WTC11 (cell line): ENCODE measurements at regions not wholly inside any gene's neighbourhood (a gene's known extent, or its start where the extent isn't known, plus 50 kb on each side); places are given as distances from the start of the nearest gene placed in this dataset.

Source experiments
- ATAC-seq: fragments of 200-7000 bp; cut with Tn5 transposase; 2 replicates; pipeline ENCODE4 v1.10.0; 2021; ENCODE audit warnings: mild to moderate bottlenecking, moderate library complexity
- CTCF ChIA-PET: fragments of 300-600 bp; sonication (Branson Sonifier 250); formaldehyde crosslinking; loops from one replicate; lab custom pipeline; 2021; ENCODE audit warnings: antibody characterized with exemption; lab: Charles Lee
- POLR2A ChIA-PET: fragments of 350-600 bp; sonication (Branson Sonifier 250); formaldehyde crosslinking; loops from one replicate; lab custom pipeline; 2021; ENCODE audit warnings: antibody characterized with exemption; lab: Charles Lee
- DNase-seq: peaks from one replicate; pipeline ENCODE4 v3.0.0; 2021; ENCODE audit warnings: low spot score
- H3K27ac Mint-ChIP-seq: 2 replicates; pipeline ENCODE4 v1.8.0; 2021; ENCODE audit warnings: mixed read lengths
- H3K27me3 Mint-ChIP-seq: 2 replicates; pipeline ENCODE4 v1.8.0; 2021; ENCODE audit warnings: low read depth, mild to moderate bottlenecking, moderate library complexity, mixed read lengths
- H3K36me3 Mint-ChIP-seq: 2 replicates; pipeline ENCODE4 v1.8.0; 2021; ENCODE audit warnings: mixed read lengths
- H3K4me1 Mint-ChIP-seq: 2 replicates; pipeline ENCODE4 v1.8.0; 2022; ENCODE audit warnings: mixed read lengths
- H3K4me3 Mint-ChIP-seq: 2 replicates; pipeline ENCODE4 v1.8.0; 2021; ENCODE audit warnings: mild to moderate bottlenecking, moderate library complexity, mixed read lengths
- H3K9me3 Mint-ChIP-seq: 2 replicates; pipeline ENCODE4 v1.8.0; 2021; ENCODE audit warnings: mixed read lengths
- AFF4 ChIP-seq: sonication (generic); formaldehyde crosslinking; IDR thresholded peaks from 2 replicates; pipeline ENCODE4 v1.8.1; 2023; ENCODE audit warnings: mild to moderate bottlenecking, missing genetic modification reagents, borderline replicate concordance
- CBFB ChIP-seq: sonication (generic); formaldehyde crosslinking; IDR thresholded peaks from 2 replicates; pipeline ENCODE4 v1.8.1; 2022; ENCODE audit warnings: mild to moderate bottlenecking, low read depth, missing genetic modification reagents
- E2F1 ChIP-seq: sonication (generic); formaldehyde crosslinking; IDR thresholded peaks from 2 replicates; pipeline ENCODE4 v1.8.0; 2022; ENCODE audit warnings: mild to moderate bottlenecking, missing genetic modification reagents
- FOXJ3 ChIP-seq: sonication (generic); formaldehyde crosslinking; IDR thresholded peaks from 2 replicates; pipeline ENCODE4 v1.9.0; 2021; ENCODE audit warnings: missing genetic modification reagents, mild to moderate bottlenecking, borderline replicate concordance
- GABPB1 ChIP-seq: sonication (generic); formaldehyde crosslinking; IDR thresholded peaks from 2 replicates; pipeline ENCODE4 v1.8.1; 2023; ENCODE audit warnings: mild to moderate bottlenecking, missing genetic modification reagents
- IRF2 ChIP-seq: sonication (generic); formaldehyde crosslinking; IDR thresholded peaks from 2 replicates; pipeline ENCODE4 v1.8.0; 2022; ENCODE audit warnings: low read depth, missing genetic modification reagents, borderline replicate concordance
- JAZF1 ChIP-seq: fragments of 250-450 bp; sonication (Bioruptor Pico); IDR thresholded peaks from 2 replicates; pipeline ENCODE4 v1.9.0; 2021; ENCODE audit warnings: moderate library complexity, mild to moderate bottlenecking, inconsistent platforms
- MXD4 ChIP-seq: fragments of 250-450 bp; sonication (Bioruptor Pico); IDR thresholded peaks from 2 replicates; pipeline ENCODE4 v1.8.0; 2021; ENCODE audit warnings: mild to moderate bottlenecking, moderate library complexity, borderline replicate concordance
- NFE2L1 ChIP-seq: sonication (generic); formaldehyde crosslinking; IDR thresholded peaks from 2 replicates; pipeline ENCODE4 v1.8.1; 2023; ENCODE audit warnings: missing genetic modification reagents
- NFYB ChIP-seq: sonication (generic); formaldehyde crosslinking; conservative IDR thresholded peaks from 2 replicates; pipeline ENCODE4 v1.8.0; 2022; ENCODE audit warnings: low read depth, missing genetic modification reagents
- PRDM15 ChIP-seq: sonication (generic); formaldehyde crosslinking; IDR thresholded peaks from 2 replicates; pipeline ENCODE4 v1.8.0; 2022; ENCODE audit warnings: missing genetic modification reagents
- TEAD4 ChIP-seq: sonication (generic); formaldehyde crosslinking; IDR thresholded peaks from 2 replicates; pipeline ENCODE4 v1.8.0; 2022; ENCODE audit warnings: mild to moderate bottlenecking, missing genetic modification reagents
- USF1 ChIP-seq: sonication (generic); formaldehyde crosslinking; IDR thresholded peaks from 2 replicates; pipeline ENCODE4 v1.8.0; 2022; ENCODE audit warnings: mild to moderate bottlenecking, missing genetic modification reagents
- ZMAT4 ChIP-seq: fragments of 250-450 bp; sonication (Bioruptor Pico); IDR thresholded peaks from 2 replicates; pipeline ENCODE4 v1.9.0; 2021; ENCODE audit warnings: mild to moderate bottlenecking
- ZNF263 ChIP-seq: sonication (generic); formaldehyde crosslinking; IDR thresholded peaks from 2 replicates; pipeline ENCODE4 v1.8.1; 2022; ENCODE audit warnings: low read depth, mild to moderate bottlenecking, moderate library complexity, missing genetic modification reagents
- ZNF396 ChIP-seq: fragments of 250-450 bp; sonication (Bioruptor Pico); IDR thresholded peaks from 2 replicates; pipeline ENCODE4 v1.8.0; 2021; ENCODE audit warnings: mild to moderate bottlenecking, moderate library complexity, borderline replicate concordance
- TF ChIP-seq, protein P1 (sequence below): sonication (generic); formaldehyde crosslinking; conservative IDR thresholded peaks from 2 replicates; pipeline ENCODE4 v1.8.1; 2023; ENCODE audit warnings: mild to moderate bottlenecking, low read depth, missing genetic modification reagents, moderate library complexity

- TF ChIP-seq AFF4 (CRISPR knock-in tag) = no peak
- no peak for TF ChIP-seq MXD4 (CRISPR knock-in tag)
- TF ChIP-seq JAZF1 = no peak
- TF ChIP-seq NFE2L1 (CRISPR knock-in tag) = no peak
- no peak for TF ChIP-seq GABPB1 (CRISPR knock-in tag)
- TF ChIP-seq NFYB = no peak
- TF ChIP-seq IRF2 (CRISPR knock-in tag) = no peak
- TF ChIP-seq, all 79 proteins: peak for 0
Measured at GRCh38 chr20:7773511-7773910, 166.7 kb downstream of the HAO1 start (continued).

GRCh38 chr20:7775072-7775471 is 165.2 kb downstream of the HAO1 start:
- H3K27ac Mint-ChIP-seq = no peak overlapping the region
- ATAC-seq = no peak
- no peak overlapping the region for H3K4me3 Mint-ChIP-seq
- H3K27me3 Mint-ChIP-seq = no peaks in the 10 kb centered on the region
- peaks cover 9% of the 10 kb centered on the region for H3K4me1 Mint-ChIP-seq
- CTCF ChIA-PET = no interaction called here
- peaks cover 61% of the 10 kb centered on the region for H3K9me3 Mint-ChIP-seq
- DNase-seq = no peak
- TF ChIP-seq ZNF396 (CRISPR knock-in tag) (no peak), E2F1 (CRISPR knock-in tag) (no peak), PRDM15 (CRISPR knock-in tag) (no peak), ZNF263 (CRISPR knock-in tag) (no peak), FOXJ3 (no peak), TEAD4 (CRISPR knock-in tag) (no peak), USF1 (no peak), NFYB (no peak), ZMAT4 (CRISPR knock-in tag) (no peak), CBFB (CRISPR knock-in tag) (no peak)
- TF ChIP-seq, protein P1, sequence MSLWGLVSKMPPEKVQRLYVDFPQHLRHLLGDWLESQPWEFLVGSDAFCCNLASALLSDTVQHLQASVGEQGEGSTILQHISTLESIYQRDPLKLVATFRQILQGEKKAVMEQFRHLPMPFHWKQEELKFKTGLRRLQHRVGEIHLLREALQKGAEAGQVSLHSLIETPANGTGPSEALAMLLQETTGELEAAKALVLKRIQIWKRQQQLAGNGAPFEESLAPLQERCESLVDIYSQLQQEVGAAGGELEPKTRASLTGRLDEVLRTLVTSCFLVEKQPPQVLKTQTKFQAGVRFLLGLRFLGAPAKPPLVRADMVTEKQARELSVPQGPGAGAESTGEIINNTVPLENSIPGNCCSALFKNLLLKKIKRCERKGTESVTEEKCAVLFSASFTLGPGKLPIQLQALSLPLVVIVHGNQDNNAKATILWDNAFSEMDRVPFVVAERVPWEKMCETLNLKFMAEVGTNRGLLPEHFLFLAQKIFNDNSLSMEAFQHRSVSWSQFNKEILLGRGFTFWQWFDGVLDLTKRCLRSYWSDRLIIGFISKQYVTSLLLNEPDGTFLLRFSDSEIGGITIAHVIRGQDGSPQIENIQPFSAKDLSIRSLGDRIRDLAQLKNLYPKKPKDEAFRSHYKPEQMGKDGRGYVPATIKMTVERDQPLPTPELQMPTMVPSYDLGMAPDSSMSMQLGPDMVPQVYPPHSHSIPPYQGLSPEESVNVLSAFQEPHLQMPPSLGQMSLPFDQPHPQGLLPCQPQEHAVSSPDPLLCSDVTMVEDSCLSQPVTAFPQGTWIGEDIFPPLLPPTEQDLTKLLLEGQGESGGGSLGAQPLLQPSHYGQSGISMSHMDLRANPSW (CRISPR knock-in tag) = no peak
- TF ChIP-seq, all 79 proteins: peak for 0
- H3K36me3 Mint-ChIP-seq = peaks cover 29% of the 10 kb centered on the region
- POLR2A ChIA-PET = no interaction called here
